T-helper 2 cell treated with Interferon-gamma antibody and Interleukin-4, amounts not matched to agents 5 μg/mL and 100 μg/mL, for 36 hours (primary cell): ENCODE measurements at regions not wholly inside any gene's neighbourhood (a gene's known extent, or its start where the extent isn't known, plus 50 kb on each side); places are given as distances from the start of the nearest gene placed in this dataset.

Source experiments
- DNase-seq: peaks from one replicate; pipeline ENCODE4 v3.0.0; 2021; ENCODE audit warnings: low spot score
- H3K27ac Mint-ChIP-seq: one replicate; pipeline ENCODE4 v1.8.0; 2021; ENCODE audit warnings: mild to moderate bottlenecking, mixed read lengths
- H3K27me3 Mint-ChIP-seq: one replicate; pipeline ENCODE4 v1.8.0; 2021; ENCODE audit warnings: low read depth, mixed read lengths
- H3K36me3 Mint-ChIP-seq: one replicate; pipeline ENCODE4 v1.8.0; 2021; ENCODE audit warnings: low read depth, mixed read lengths
- H3K4me1 Mint-ChIP-seq: one replicate; pipeline ENCODE4 v1.8.0; 2021; ENCODE audit warnings: low read depth, mixed read lengths
- H3K4me3 Mint-ChIP-seq: one replicate; pipeline ENCODE4 v1.8.0; 2022; ENCODE audit warnings: mild to moderate bottlenecking, moderate library complexity, mixed read lengths
- H3K9me3 Mint-ChIP-seq: one replicate; pipeline ENCODE4 v1.8.0; 2021; ENCODE audit warnings: mixed read lengths

- H3K4me1 Mint-ChIP-seq: no peaks in the 10 kb centered on the region
- H3K27me3 Mint-ChIP-seq: no peaks in the 10 kb centered on the region
- no peak for DNase-seq
- no peaks in the 10 kb centered on the region for H3K36me3 Mint-ChIP-seq
- H3K9me3 Mint-ChIP-seq: peaks cover 4% of the 10 kb centered on the region
- no peak overlapping the region for H3K4me3 Mint-ChIP-seq
- H3K27ac Mint-ChIP-seq: no peak overlapping the region
Observed at GRCh38 chr22:48796310-48797015, 1031.2 kb downstream of the BRD1 start.

GRCh38 chr22:48795664-48796063, 1032.0 kb downstream of the BRD1 start:
- Mint-ChIP-seq H3K4me3 (no peak overlapping the region), H3K9me3 (peaks cover 4% of the 10 kb centered on the region), H3K36me3 (no peaks in the 10 kb centered on the region), H3K27ac (no peak overlapping the region), H3K27me3 (no peaks in the 10 kb centered on the region), H3K4me1 (no peaks in the 10 kb centered on the region)
- DNase-seq: no peak

- Mint-ChIP-seq H3K27me3 (no peaks in the 10 kb centered on the region), H3K36me3 (no peaks in the 10 kb centered on the region)
Observed at GRCh38 chr22:48794906-48795305, 1032.8 kb downstream of the BRD1 start.

GRCh38 chr22:48793949-48794348, 1033.7 kb downstream of the BRD1 start:
- no peak overlapping the region for H3K4me3 Mint-ChIP-seq
- no peaks in the 10 kb centered on the region for H3K4me1 Mint-ChIP-seq
- no peak for DNase-seq
- no peaks in the 10 kb centered on the region for H3K27me3 Mint-ChIP-seq
- H3K27ac Mint-ChIP-seq: no peak overlapping the region
- H3K36me3 Mint-ChIP-seq: no peaks in the 10 kb centered on the region
- peaks cover 4% of the 10 kb centered on the region for H3K9me3 Mint-ChIP-seq

More at GRCh38 chr22:48794906-48795305, 1032.8 kb downstream of the BRD1 start:
- Mint-ChIP-seq H3K4me1 (no peaks in the 10 kb centered on the region), H3K9me3 (peaks cover 4% of the 10 kb centered on the region), H3K27ac (no peak overlapping the region), H3K4me3 (no peak overlapping the region)
- DNase-seq: no peak

GRCh38 chr22:48786679-48786996, 1041.0 kb downstream of the BRD1 start:
- H3K36me3 Mint-ChIP-seq: no peaks in the 10 kb centered on the region
- H3K4me3 Mint-ChIP-seq: no peak overlapping the region
- no peaks in the 10 kb centered on the region for H3K4me1 Mint-ChIP-seq
- H3K27me3 Mint-ChIP-seq: no peaks in the 10 kb centered on the region
- no peak overlapping the region for H3K27ac Mint-ChIP-seq
- DNase-seq: no peak
- H3K9me3 Mint-ChIP-seq: no peaks in the 10 kb centered on the region

GRCh38 chr22:48785792-48786678, 1041.6 kb downstream of the BRD1 start:
- H3K9me3 Mint-ChIP-seq: no peaks in the 10 kb centered on the region
- no peak overlapping the region for H3K4me3 Mint-ChIP-seq
- H3K36me3 Mint-ChIP-seq: no peaks in the 10 kb centered on the region
- no peak for DNase-seq
- no peaks in the 10 kb centered on the region for H3K4me1 Mint-ChIP-seq
- no peaks in the 10 kb centered on the region for H3K27me3 Mint-ChIP-seq
- no peak overlapping the region for H3K27ac Mint-ChIP-seq

GRCh38 chr22:48784701-48785503, 1042.8 kb downstream of the BRD1 start:
- H3K27me3 Mint-ChIP-seq: no peaks in the 10 kb centered on the region
- H3K27ac Mint-ChIP-seq: no peak overlapping the region
- H3K4me1 Mint-ChIP-seq: no peaks in the 10 kb centered on the region
- no peak for DNase-seq
- no peaks in the 10 kb centered on the region for H3K36me3 Mint-ChIP-seq
- no peaks in the 10 kb centered on the region for H3K9me3 Mint-ChIP-seq
- H3K4me3 Mint-ChIP-seq: no peak overlapping the region

- Mint-ChIP-seq H3K9me3 (no peaks in the 10 kb centered on the region), H3K36me3 (no peaks in the 10 kb centered on the region), H3K4me3 (no peak overlapping the region), H3K27me3 (no peaks in the 10 kb centered on the region), H3K4me1 (no peaks in the 10 kb centered on the region), H3K27ac (no peak overlapping the region)
- no peak for DNase-seq
Observed at GRCh38 chr22:48783821-48784266, 1043.8 kb downstream of the BRD1 start.

GRCh38 chr22:48782811-48783511, 1044.7 kb downstream of the BRD1 start:
- Mint-ChIP-seq H3K27me3 (no peaks in the 10 kb centered on the region), H3K36me3 (no peaks in the 10 kb centered on the region), H3K9me3 (no peaks in the 10 kb centered on the region), H3K27ac (no peak overlapping the region), H3K4me1 (no peaks in the 10 kb centered on the region), H3K4me3 (no peak overlapping the region)
- no peak for DNase-seq

- no peak for DNase-seq
- Mint-ChIP-seq H3K36me3 (no peaks in the 10 kb centered on the region), H3K27me3 (no peaks in the 10 kb centered on the region), H3K9me3 (peaks cover 2% of the 10 kb centered on the region), H3K4me1 (no peaks in the 10 kb centered on the region), H3K27ac (no peak overlapping the region), H3K4me3 (no peak overlapping the region)
Observed at GRCh38 chr22:48782326-48782725, 1045.3 kb downstream of the BRD1 start.

GRCh38 chr22:48781868-48782267, 1045.8 kb downstream of the BRD1 start:
- Mint-ChIP-seq H3K36me3 (no peaks in the 10 kb centered on the region), H3K27ac (no peak overlapping the region), H3K4me1 (no peaks in the 10 kb centered on the region), H3K9me3 (peaks cover 4% of the 10 kb centered on the region), H3K27me3 (no peaks in the 10 kb centered on the region), H3K4me3 (no peak overlapping the region)
- DNase-seq: no peak

GRCh38 chr22:48781391-48781790, 1046.3 kb downstream of the BRD1 start:
- Mint-ChIP-seq H3K27ac (no peak overlapping the region), H3K9me3 (peaks cover 6% of the 10 kb centered on the region), H3K36me3 (no peaks in the 10 kb centered on the region), H3K4me3 (no peak overlapping the region), H3K4me1 (no peaks in the 10 kb centered on the region), H3K27me3 (no peaks in the 10 kb centered on the region)
- DNase-seq: no peak

- no peak overlapping the region for H3K4me3 Mint-ChIP-seq
- no peak overlapping the region for H3K27ac Mint-ChIP-seq
- no peak for DNase-seq
- no peaks in the 10 kb centered on the region for H3K4me1 Mint-ChIP-seq
- no peaks in the 10 kb centered on the region for H3K36me3 Mint-ChIP-seq
- no peaks in the 10 kb centered on the region for H3K27me3 Mint-ChIP-seq
- H3K9me3 Mint-ChIP-seq: peaks cover 12% of the 10 kb centered on the region
Observed at GRCh38 chr22:48780597-48781277, 1046.9 kb downstream of the BRD1 start.
